Endothelial cell of umbilical vein (primary cell): ENCODE measurements at regions not wholly inside any gene's neighbourhood (a gene's known extent, or its start where the extent isn't known, plus 50 kb on each side); places are given as distances from the start of the nearest gene placed in this dataset.

ENCODE experiments used
- BruUV-seq: library from RNA; stranded (reverse); fragments of 400-500 nt; replicated peaks from 2 replicates; lab custom pipeline; 2021; lab: Mats Ljungman, UMichigan
- CTCF ChIA-PET: fragments of 300-600, 350-600 bp; sonication (Branson Sonifier 250); formaldehyde crosslinking; loops from one replicate; lab custom pipeline; 2021; ENCODE audit warnings: antibody characterized with exemption, inconsistent platforms; lab: Charles Lee
- POLR2A ChIA-PET: fragments of 300-600, 350-600 bp; sonication (Branson Sonifier 250); formaldehyde crosslinking; loops from one replicate; lab custom pipeline; 2021; ENCODE audit warnings: antibody characterized with exemption, inconsistent platforms; lab: Charles Lee
- DNase-seq: peaks from one replicate; pipeline ENCODE4 v3.0.0-alpha.2; 2011; ENCODE audit warnings: low read depth, low spot score
- FAIRE-seq: peaks from 2 replicates; lab custom pipeline; 2011; peaks lifted over from hg19 to GRCh38; lab: Jason Lieb, UNC
- H2AFZ ChIP-seq: 2 replicates; pipeline ENCODE4 v1.6.0; 2012; ENCODE audit warnings: low read depth, low read length, control low read depth, inconsistent platforms
- H3K27ac ChIP-seq: 2 replicates; pipeline ENCODE4 v1.5.1; 2011; ENCODE audit warnings: low read depth, mild to moderate bottlenecking, control low read depth, low read length, moderate library complexity; ENCODE audit not compliant: insufficient read depth
- H3K27me3 ChIP-seq, 2 experiments: 2 replicates each; pipeline versions ENCODE4 v1.6.0 to v1.6.1; 2011; ENCODE audit warnings: low read length in 2 of 2, mixed read lengths in 1 of 2; ENCODE audit not compliant: control insufficient read depth in 2 of 2, insufficient read depth in 2 of 2
- H3K36me3 ChIP-seq, 2 experiments: 2 replicates in 1 of 2; 3 replicates in 1 of 2; pipeline ENCODE4 v1.5.1; 2011; ENCODE audit warnings: low read length in 2 of 2, mild to moderate bottlenecking in 1 of 2, moderate library complexity in 1 of 2; ENCODE audit not compliant: control insufficient read depth in 2 of 2, insufficient read depth in 2 of 2; ENCODE audit errors: extremely low read depth in 1 of 2
- H3K4me1 ChIP-seq: 3 replicates; pipeline ENCODE4 v1.5.1; 2011; ENCODE audit warnings: mild to moderate bottlenecking, low read length; ENCODE audit not compliant: control insufficient read depth, insufficient read depth; ENCODE audit errors: extremely low read depth
- H3K4me2 ChIP-seq: 2 replicates; pipeline ENCODE4 v1.6.1; 2011; ENCODE audit warnings: low read length, control low read depth, mixed read lengths; ENCODE audit not compliant: insufficient read depth
- H3K4me3 ChIP-seq, 3 experiments: fragments of 200-600 bp in 1 of 3; sonication (generic), shearing (Covaris generic) in 1 of 3; replicated peaks in 1 of 3; 2 replicates each; pipeline ENCODE4 v1.5.1; 2011 to 2016; ENCODE audit warnings: control low read depth in 3 of 3, low read length in 3 of 3, mild to moderate bottlenecking in 2 of 3, inconsistent platforms in 1 of 3, low read depth in 1 of 3, moderate library complexity in 1 of 3; ENCODE audit not compliant: insufficient read depth in 1 of 3
- H3K79me2 ChIP-seq: 2 replicates; pipeline ENCODE4 v1.6.0; 2012; ENCODE audit warnings: low read length, inconsistent platforms; ENCODE audit not compliant: control insufficient read depth, insufficient read depth
- H3K9ac ChIP-seq: replicated peaks from 2 replicates; pipeline ENCODE3; 2011; ENCODE audit warnings: low read length, control low read depth; ENCODE audit not compliant: insufficient read depth; ENCODE audit errors: extremely low read depth
- H3K9me1 ChIP-seq: replicated peaks from 3 replicates; pipeline ENCODE4 v1.6.0; 2011; ENCODE audit warnings: mild to moderate bottlenecking, low read length; ENCODE audit not compliant: control insufficient read depth, insufficient read depth; ENCODE audit errors: extremely low read depth
- H3K9me3 ChIP-seq: replicated peaks from 2 replicates; pipeline ENCODE4 v1.5.1; 2012; ENCODE audit warnings: low read length, inconsistent platforms; ENCODE audit not compliant: control insufficient read depth, insufficient read depth
- H4K20me1 ChIP-seq: replicated peaks from 2 replicates; pipeline ENCODE3; 2011; ENCODE audit warnings: mild to moderate bottlenecking, low read length; ENCODE audit not compliant: control insufficient read depth, insufficient read depth; ENCODE audit errors: extremely low read depth
- EZH2 ChIP-seq: IDR thresholded peaks from 2 replicates; pipeline ENCODE4 v1.6.1; 2012; ENCODE audit warnings: borderline replicate concordance, low read depth, mild to moderate bottlenecking, moderate library complexity, low read length, inconsistent platforms; ENCODE audit not compliant: severe bottlenecking
- FOS ChIP-seq: IDR thresholded peaks from 2 replicates; pipeline ENCODE4 v1.6.1; 2011; ENCODE audit warnings: mild to moderate bottlenecking, low read length, moderate library complexity, borderline replicate concordance; ENCODE audit not compliant: insufficient read depth
- GATA2 ChIP-seq: IDR thresholded peaks from 2 replicates; pipeline ENCODE4 v1.7.0; 2011; ENCODE audit warnings: low read depth, mild to moderate bottlenecking, moderate library complexity, mixed read lengths, low read length; ENCODE audit not compliant: insufficient read length, insufficient read depth
- JUN ChIP-seq: IDR thresholded peaks from 2 replicates; pipeline ENCODE4 v1.6.1; 2011; ENCODE audit warnings: borderline replicate concordance, low read depth; ENCODE audit not compliant: insufficient read length, insufficient read depth
- MYC ChIP-seq: IDR thresholded peaks from one replicate; pipeline ENCODE4 v1.6.1; 2011; ENCODE audit warnings: mild to moderate bottlenecking, low read depth, low read length
- POLR2A ChIP-seq: IDR thresholded peaks from 2 replicates; pipeline ENCODE4 v1.6.1; 2012; ENCODE audit warnings: low read depth, mild to moderate bottlenecking, control low read depth, low read length
- POLR2AphosphoS5 ChIP-seq: IDR thresholded peaks from 2 replicates; pipeline ENCODE4 v1.6.1; 2012; ENCODE audit warnings: low read depth, mild to moderate bottlenecking, control low read depth, low read length, moderate library complexity; ENCODE audit not compliant: insufficient read depth
- dilution Hi-C: fragments of 300-500 bp; cut with MboI; formaldehyde crosslinking; loops from one replicate; pipeline ENCODE4 v1.15.0; 2019; ENCODE audit warnings: low sequenced_read_pairs; ENCODE audit not compliant: extremely low pct_ligation_motif_present
- intact Hi-C: fragments of 100-400 bp; cut with micrococcal nuclease; formaldehyde crosslinking; loops from one replicate; pipeline ENCODE4 v1.10.0; 2022
- TF ChIP-seq, protein P1 (sequence below): IDR thresholded peaks from 2 replicates; pipeline ENCODE4 v1.6.1; 2011; ENCODE audit not compliant: insufficient read depth, insufficient read length
- TF ChIP-seq, protein P2 (sequence below), 2 donors: IDR thresholded peaks; 1 replicate in 1 of 2; 2 replicates in 1 of 2; pipeline ENCODE4 v1.5.1; 2011; ENCODE audit warnings: low read length in 2 of 2, mild to moderate bottlenecking in 2 of 2, moderate library complexity in 2 of 2, control low read depth in 1 of 2, inconsistent platforms in 1 of 2, low read depth in 1 of 2; ENCODE audit not compliant: insufficient read depth in 1 of 2; ENCODE audit errors: extremely low read depth in 1 of 2

DNA sequence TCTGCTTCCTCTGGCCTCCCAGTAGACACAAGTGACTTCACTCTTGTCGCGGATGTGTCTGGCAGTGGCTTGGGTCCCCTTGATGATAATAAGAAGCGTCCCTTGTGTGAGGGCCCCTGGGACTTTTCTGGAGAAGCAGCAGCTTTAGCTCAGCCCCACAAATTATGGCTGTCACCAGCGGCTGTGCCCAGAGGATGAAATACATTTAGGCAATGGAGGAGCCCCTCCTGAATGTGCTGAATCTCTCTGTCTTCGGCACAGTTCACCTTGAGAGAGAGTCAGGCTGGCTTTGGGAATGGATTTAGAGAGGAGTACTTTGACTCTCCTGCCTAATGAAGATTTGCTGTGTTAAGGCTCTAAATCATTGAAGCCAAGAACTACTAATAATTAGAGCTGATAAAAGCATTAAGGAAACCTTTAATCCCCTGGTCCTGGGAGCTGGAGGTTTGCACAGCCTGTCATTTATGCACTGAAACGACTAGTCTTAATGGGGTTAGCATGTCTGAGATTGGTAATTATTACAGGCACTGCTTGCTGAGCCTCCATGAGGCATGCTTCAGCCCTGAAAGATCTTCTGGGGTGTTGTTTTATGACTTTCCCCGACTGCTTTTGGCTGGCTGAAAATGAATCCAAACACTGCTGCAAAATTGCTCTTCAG, 127.0 kb downstream of the TENT4A start:
- CTCF ChIA-PET, result no interaction called here
- H2AFZ ChIP-seq, result no peak overlapping the region
- FAIRE-seq (no peak), DNase-seq (no peak)
- intact Hi-C loops (no loop called here), dilution Hi-C loops (no loop called here)
- no peak overlapping the region for H3K4me3 ChIP-seq
- no peaks in the 10 kb centered on the region for H3K27me3 ChIP-seq
- H3K36me3 ChIP-seq, result no peaks in the 10 kb centered on the region
- H3K9me3 ChIP-seq, result no peaks in the 10 kb centered on the region
- H3K4me2 ChIP-seq, result no peak overlapping the region
- H3K79me2 ChIP-seq, result no peaks in the 10 kb centered on the region
- no peaks in the 10 kb centered on the region for H3K4me1 ChIP-seq
- TF ChIP-seq FOS, result no peak
- no peak for TF ChIP-seq MYC
- no peak overlapping the region for H3K27ac ChIP-seq
- H4K20me1 ChIP-seq, result no peaks in the 10 kb centered on the region
- no TSS peak for BruUV-seq
- POLR2A ChIA-PET, result no interaction called here
- no peaks in the 10 kb centered on the region for H3K9me1 ChIP-seq
- H3K9ac ChIP-seq, result no peak overlapping the region

DNA sequence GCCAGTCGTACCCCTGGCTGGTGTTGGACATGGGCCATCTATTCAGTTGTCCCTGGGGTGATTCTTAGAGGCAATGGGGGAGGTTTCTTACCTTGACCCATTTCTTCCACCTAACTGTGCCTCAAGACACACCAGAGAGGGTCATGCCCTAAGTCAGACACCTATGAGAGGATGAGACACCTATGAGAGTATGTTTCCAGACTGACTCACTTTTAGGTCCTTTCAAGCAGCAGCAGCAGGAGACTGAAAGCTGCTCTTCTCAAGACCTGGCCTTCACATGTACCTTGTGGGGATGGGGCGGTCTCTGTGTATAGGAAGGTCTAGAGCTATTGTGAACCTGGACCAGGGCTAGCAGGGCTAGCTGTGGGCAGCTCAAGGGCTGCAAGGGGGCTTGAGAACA, 130.1 kb downstream of the TENT4A start:
- H3K27me3 ChIP-seq, result no peaks in the 10 kb centered on the region
- H3K9me1 ChIP-seq, result no peaks in the 10 kb centered on the region
- no peak overlapping the region for H3K4me2 ChIP-seq
- FAIRE-seq, result no peak
- no peak overlapping the region for H3K4me3 ChIP-seq
- no peaks in the 10 kb centered on the region for H3K4me1 ChIP-seq
- no peak for DNase-seq
- TF ChIP-seq, protein P1, sequence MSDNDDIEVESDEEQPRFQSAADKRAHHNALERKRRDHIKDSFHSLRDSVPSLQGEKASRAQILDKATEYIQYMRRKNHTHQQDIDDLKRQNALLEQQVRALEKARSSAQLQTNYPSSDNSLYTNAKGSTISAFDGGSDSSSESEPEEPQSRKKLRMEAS, result no peak
- no peak for TF ChIP-seq MYC
- TF ChIP-seq POLR2A, result no peak
- TF ChIP-seq POLR2AphosphoS5, result no peak
- no peak for TF ChIP-seq JUN
- no peak for TF ChIP-seq GATA2
- TF ChIP-seq EZH2, result no peak
- TF ChIP-seq, protein P2, sequence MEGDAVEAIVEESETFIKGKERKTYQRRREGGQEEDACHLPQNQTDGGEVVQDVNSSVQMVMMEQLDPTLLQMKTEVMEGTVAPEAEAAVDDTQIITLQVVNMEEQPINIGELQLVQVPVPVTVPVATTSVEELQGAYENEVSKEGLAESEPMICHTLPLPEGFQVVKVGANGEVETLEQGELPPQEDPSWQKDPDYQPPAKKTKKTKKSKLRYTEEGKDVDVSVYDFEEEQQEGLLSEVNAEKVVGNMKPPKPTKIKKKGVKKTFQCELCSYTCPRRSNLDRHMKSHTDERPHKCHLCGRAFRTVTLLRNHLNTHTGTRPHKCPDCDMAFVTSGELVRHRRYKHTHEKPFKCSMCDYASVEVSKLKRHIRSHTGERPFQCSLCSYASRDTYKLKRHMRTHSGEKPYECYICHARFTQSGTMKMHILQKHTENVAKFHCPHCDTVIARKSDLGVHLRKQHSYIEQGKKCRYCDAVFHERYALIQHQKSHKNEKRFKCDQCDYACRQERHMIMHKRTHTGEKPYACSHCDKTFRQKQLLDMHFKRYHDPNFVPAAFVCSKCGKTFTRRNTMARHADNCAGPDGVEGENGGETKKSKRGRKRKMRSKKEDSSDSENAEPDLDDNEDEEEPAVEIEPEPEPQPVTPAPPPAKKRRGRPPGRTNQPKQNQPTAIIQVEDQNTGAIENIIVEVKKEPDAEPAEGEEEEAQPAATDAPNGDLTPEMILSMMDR (IDR thresholded peaks at IDR 0.05; ENCODE audit: extremely low read depth in 1 of 2, insufficient read depth in 1 of 2, low read depth in 1 of 2, low read length in 2 of 2), result no peak
- TF ChIP-seq FOS, result no peak
- H4K20me1 ChIP-seq, result no peaks in the 10 kb centered on the region
- no peaks in the 10 kb centered on the region for H3K9me3 ChIP-seq
- no peak overlapping the region for H3K9ac ChIP-seq
- H3K36me3 ChIP-seq, result no peaks in the 10 kb centered on the region
- intact Hi-C loops, result no loop called here
- ChIA-PET POLR2A (no interaction called here), CTCF (no interaction called here)
- no peaks in the 10 kb centered on the region for H3K79me2 ChIP-seq
- no peak overlapping the region for H3K27ac ChIP-seq
- dilution Hi-C loops, result no loop called here
- no TSS peak for BruUV-seq
- no peak overlapping the region for H2AFZ ChIP-seq
